Muscle of back (tissue), 3 donors: ENCODE measurements at regions not wholly inside any gene's neighbourhood (a gene's known extent, or its start where the extent isn't known, plus 50 kb on each side); places are given as distances from the start of the nearest gene placed in this dataset.
"Not testable (repeated sequence)": the region's sequence is repeated elsewhere in the genome, so short reads cannot be mapped to it uniquely, and the experiment has no call there.

Experiments used
- DNase-seq, 3 donors: peaks; one replicate each; pipeline versions ENCODE4 v3.0.0 to v3.0.0-alpha.2; 2013

DNA sequence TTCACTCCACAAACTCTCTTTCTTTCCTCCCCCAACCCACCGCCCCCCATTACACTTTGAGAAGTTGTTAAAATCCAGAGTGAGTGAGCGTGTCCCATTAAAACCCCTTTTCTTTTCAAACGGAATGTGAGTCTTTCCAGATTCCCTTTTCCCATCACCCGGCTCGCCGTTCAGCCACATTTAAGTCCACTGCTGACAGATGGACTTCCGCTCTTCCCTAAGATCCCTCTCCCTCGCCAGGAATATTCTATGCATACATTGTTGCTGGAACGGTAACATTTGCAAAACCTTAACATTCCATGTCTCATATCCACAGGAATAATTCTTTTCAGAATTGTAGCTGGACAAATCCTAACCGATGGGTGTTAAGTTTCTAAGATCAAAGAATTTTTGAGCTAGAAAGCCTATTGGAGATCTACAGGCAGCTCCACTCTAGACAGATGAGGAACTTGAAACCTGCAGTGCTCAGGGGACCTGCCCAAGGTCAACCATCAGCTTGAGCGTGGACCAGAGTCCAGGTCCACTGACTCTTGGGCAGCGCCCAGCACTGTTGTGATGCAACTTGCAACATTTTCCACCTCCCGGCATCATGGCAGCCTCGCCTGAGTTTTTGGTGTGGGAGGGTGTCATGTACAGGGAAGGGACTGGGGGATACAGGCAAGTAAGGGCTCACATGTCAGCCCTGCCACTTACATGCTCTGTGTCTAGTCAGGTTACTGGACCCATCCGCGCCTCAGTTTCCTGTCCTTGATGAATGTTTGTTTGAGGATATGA is 500.1 kb downstream of the CCDC171 start:
- DNase-seq = peak in 1 of 3 donors; percentile 67

DNA sequence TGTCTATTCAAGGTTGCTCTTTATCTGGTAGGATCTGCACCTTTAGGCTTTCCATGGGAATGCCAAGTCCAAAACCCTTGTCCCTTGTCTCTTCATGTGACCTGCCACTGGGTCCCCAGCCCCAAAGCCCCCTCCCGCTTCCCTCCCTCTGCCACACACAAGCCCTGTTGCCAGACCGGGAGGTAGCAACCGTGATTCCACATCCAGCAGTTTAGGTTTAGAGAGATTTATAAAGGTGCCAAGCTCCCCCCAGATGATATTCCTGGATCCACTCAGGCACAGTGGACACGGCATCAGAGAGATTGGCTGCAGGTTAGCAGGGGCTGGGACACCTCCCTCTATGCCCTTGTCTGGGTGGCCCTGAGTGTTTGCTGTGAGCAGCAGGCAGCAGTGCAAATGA is 504.7 kb downstream of the CCDC171 start:
- no peak for DNase-seq

- peak in 1 of 3 donors; percentile 28 for DNase-seq
Observed at GRCh38 chr9:16058131-16058549, 505.3 kb downstream of the CCDC171 start.

- DNase-seq = no peak
Observed at GRCh38 chr9:16060436-16061129, 507.7 kb downstream of the CCDC171 start.

DNA sequence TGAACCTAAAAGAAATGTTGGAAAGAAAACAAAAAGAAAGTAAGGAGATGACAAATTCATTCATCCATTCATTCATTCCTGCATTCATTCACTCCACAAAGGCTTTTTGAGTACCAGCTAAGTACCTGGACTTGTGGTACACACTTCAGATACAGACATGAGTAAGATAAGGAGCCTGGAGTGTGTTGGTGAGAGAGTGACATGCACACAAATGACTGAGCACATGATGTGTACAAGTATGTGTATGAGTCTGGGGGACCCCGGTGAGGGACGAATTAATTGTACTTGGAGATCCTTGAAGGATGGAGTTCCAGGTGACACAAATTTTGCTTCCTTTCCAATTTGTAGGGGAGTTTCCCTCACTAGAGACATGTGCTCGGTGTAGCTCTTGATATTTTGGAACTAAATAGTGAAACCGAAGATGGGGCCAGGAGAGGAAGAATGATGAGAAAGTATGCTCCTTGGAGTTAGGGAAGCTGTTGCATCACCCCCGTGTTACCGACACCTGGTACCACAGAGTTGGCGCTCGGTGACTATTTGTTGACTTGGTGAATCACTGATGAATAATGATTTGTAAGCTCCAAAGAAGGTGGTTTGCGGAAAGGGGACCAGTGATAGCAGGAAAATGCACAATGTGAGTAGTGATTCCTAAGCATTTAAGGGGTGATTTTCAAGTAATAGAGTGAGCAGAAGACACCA is 509.8 kb downstream of the CCDC171 start:
- DNase-seq = peak in 1 of 3 donors; percentile 67

DNA sequence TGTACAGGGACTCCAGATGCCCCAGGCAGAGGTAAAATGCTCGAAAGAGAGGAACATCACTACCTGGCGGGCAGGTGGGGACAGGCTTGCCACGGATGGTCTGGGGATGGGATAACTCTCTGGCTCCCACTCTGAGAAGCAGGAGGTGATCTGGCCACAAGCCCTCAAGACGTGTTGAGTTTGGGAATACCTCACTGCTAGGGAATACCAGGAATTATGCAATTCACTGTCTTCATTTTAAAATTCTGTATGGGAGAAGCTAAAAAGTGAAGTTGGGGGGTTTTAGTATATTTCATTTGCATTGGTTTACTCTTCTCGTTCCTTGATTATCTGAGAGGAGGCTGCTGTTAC is 510.4 kb downstream of the CCDC171 start:
- no peak for DNase-seq

GRCh38 chr9:16064771-16065170 is 511.9 kb downstream of the CCDC171 start:
- no peak for DNase-seq

DNA sequence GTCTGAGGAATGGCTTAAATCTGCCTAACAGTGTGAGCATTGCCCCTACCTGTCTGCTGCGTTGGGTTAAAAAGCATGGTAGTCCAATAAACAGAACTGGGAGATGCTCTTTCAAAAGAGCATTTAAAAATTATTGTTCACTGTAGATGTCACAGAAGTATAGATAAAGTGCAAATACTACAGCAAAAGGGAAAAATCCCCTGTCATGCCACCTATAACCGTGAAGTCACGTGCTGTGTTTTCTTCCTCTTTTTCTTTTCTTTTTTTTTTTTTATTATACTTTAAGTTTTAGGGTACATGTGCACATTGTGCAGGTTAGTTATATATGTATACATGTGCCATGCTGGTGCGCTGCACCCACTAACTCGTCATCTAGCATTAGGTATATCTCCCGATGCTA is 513.4 kb downstream of the CCDC171 start:
- DNase-seq = not testable (repeated sequence)

GRCh38 chr9:16068476-16068875 is 515.6 kb downstream of the CCDC171 start:
- DNase-seq = no peak

- no peak for DNase-seq
Observed at GRCh38 chr9:16069249-16069648, 516.4 kb downstream of the CCDC171 start.

DNA sequence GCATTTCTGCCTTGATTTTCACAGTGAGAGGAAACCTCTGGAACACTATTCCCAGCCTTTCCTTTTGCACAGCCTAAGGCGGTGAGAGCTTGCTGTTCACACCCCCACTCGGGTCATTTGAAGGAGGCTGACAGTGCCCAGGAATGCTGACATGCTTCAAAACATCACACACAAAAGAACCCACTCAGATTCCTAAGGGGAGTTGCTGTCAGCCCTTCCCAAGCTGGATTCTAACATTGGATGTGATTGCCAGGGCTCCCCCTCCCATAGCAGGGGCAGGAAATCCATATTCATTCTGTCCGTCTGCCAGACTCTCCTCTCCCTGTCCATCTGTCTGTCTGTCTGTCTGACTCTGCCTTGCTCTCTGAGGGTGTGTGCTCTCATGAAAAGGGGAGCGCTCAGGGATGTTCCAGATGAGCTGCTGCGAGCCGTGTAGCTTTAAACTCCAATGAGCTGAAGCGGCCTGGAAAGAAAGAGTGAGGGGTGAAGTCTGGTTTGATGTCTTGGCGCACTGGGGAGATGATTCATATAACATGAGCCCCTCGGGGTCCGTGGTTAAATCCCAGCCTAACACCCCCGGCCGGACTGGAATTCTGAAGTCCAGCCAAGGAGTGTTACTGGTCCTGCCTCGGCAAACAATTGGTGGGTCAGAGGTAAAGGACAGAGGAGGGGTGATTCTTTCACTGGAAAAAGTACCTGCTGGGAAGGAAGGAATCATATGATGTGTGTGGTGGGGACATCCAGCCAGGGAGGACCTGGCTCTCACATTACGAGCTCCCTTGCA is 517.0 kb downstream of the CCDC171 start:
- DNase-seq = peak; percentile 41 to 79 (median 51)

GRCh38 chr9:16070455-16071145 is 517.8 kb downstream of the CCDC171 start:
- DNase-seq = peak in 2 of 3 donors; percentile 44 to 71

DNA sequence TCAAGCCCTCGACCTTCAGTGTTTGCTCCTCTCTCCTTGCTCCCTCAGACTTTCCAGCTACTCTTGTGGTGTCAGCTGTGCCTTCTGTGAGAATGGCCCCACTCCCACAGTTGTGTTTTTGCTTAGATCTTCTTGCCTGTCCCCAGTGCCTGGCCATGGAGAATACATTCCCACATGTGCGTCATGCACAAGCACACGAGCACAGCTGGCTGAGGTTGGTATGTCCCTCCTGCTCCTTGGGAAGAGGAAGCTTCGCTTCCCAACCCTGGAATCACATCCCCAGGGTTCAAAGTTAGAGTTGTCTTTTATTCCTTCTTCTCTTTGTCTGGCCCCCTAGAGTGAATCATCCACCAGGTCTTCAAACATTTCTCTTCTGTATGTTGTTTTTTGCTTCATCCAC is 518.6 kb downstream of the CCDC171 start:
- DNase-seq = peak in 1 of 3 donors; percentile 42

- DNase-seq = peak; percentile 48 to 71 (median 54)
Observed at GRCh38 chr9:16074963-16075362, 522.1 kb downstream of the CCDC171 start.

DNA sequence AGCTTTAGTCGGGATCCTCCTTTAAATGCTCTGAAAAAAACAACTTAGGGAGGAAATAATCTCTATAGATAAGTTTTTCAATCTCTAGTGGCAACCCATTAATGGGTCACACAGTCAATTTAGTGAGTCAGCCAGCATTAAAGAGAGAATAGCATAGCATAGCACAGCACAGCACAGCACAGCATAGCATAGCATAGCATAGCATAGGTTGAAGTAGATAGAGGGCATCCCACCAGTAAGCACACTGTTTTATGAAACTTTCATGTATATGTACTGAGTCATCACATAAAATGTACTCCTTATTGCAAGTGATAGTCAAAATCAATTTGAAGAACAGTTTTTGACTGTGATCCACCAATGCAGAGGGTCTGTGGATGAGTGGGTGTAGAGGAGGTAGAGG is 522.9 kb downstream of the CCDC171 start:
- DNase-seq = no peak

- no peak for DNase-seq
Observed at GRCh38 chr9:16076511-16076910, 523.7 kb downstream of the CCDC171 start.

DNA sequence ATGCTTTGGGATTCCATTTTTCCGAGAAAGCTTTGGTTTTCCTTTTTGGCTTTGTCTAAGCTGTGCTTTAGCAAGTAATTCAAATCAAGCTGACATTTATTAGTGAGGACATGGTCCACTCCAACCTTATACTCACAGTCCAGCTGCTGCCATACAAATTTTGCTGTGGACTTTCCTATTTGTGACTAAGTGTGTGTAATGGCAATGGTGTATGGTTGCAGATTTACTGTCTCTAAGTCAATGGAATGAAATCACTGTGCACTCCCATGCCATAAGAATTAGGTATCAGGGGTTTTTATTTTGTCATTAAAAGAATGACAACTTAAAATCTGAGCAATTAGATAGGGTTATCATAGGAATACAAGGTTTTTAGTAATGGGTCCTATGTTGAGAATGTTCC is 530.0 kb downstream of the CCDC171 start:
- DNase-seq = no peak

DNA sequence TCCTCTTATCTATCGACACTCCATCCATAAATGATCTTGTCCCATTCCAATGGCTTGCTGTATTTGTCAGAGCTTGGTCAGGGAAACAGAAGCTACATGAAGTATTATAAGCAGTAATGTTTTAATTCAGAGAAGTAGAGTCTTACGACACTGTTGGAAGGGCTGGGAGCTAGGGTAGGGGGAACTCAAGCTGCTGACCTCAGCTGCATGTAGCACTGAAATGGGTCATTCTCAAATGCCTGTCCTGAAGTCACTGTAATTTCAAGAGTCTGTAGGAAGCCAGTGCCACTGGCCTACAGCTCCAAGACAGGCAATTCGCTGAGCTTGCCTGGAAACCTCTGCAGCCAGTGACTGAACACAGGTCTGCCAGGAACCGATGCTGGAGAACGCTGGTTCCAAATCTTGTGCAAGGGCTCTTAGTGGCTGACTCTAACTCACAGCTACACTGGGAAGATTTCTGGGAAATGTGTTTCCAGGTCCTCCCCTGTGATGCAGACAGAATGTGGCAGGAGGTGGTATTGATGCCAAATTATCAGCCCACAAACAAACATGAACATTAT is 532.4 kb downstream of the CCDC171 start:
- no peak for DNase-seq

GRCh38 chr9:16090907-16091629 is 538.2 kb downstream of the CCDC171 start:
- no peak for DNase-seq
